K562 (cell line): ENCODE measurements at regions not wholly inside any gene's neighbourhood (a gene's known extent, or its start where the extent isn't known, plus 50 kb on each side); places are given as distances from the start of the nearest gene placed in this dataset.

Experiments used
- BMI1 ChIP-seq: fragments of 150-350 bp; IDR thresholded peaks from 2 replicates; pipeline ENCODE4 v1.6.1; 2014; ENCODE audit warnings: low read length
- BRD9 ChIP-seq: fragments of 450-650 bp; IDR thresholded peaks from 2 replicates; pipeline ENCODE4 v1.6.1; 2018; ENCODE audit warnings: low read depth; ENCODE audit not compliant: partially characterized antibody
- C11orf30 ChIP-seq: fragments of 450-650 bp; IDR thresholded peaks from 2 replicates; pipeline ENCODE4 v1.6.1; 2016; ENCODE audit warnings: low read depth, mild to moderate bottlenecking
- CEBPB ChIP-seq: fragments of 450-650 bp; IDR thresholded peaks from 2 replicates; pipeline ENCODE4 v1.6.1; 2016; ENCODE audit warnings: missing genetic modification characterization, missing compliant biosample characterization
- CREM ChIP-seq: IDR thresholded peaks from 2 replicates; pipeline ENCODE4 v1.6.1; 2014; ENCODE audit warnings: antibody characterized with exemption, low read depth
- ELF1 ChIP-seq: fragments of 200-800 bp; sonication (Bioruptor generic); IDR thresholded peaks from 2 replicates; pipeline ENCODE4 v1.6.1; 2016; ENCODE audit warnings: missing genetic modification characterization, missing compliant biosample characterization
- MAFK ChIP-seq: IDR thresholded peaks from 2 replicates; pipeline ENCODE4 v1.6.1; 2011; ENCODE audit warnings: low read length, improper control_type of control experiment
- MAZ ChIP-seq, 2 experiments: fragments of 450-650 bp in 1 of 2; sonication (generic) in 1 of 2; formaldehyde crosslinking; IDR thresholded peaks in 1 of 2; conservative IDR thresholded peaks in 1 of 2; 2 replicates each; pipeline versions ENCODE4 v1.4.0 to v1.5.0; 2020; ENCODE audit warnings: mild to moderate bottlenecking in 1 of 2, missing genetic modification reagents in 1 of 2
- MCM7 ChIP-seq, 2 experiments: fragments of 450-650 bp; IDR thresholded peaks; 2 replicates each; pipeline ENCODE4 v1.6.1; 2016 to 2018
- NELFE ChIP-seq: IDR thresholded peaks from 2 replicates; pipeline ENCODE4 v1.6.1; 2011; ENCODE audit warnings: mild to moderate bottlenecking; ENCODE audit not compliant: insufficient read depth, insufficient read length
- NFE2 ChIP-seq: IDR thresholded peaks from 2 replicates; pipeline ENCODE4 v1.6.1; 2014; ENCODE audit warnings: antibody characterized with exemption, low read depth
- PHF20 ChIP-seq: fragments of 450-650 bp; IDR thresholded peaks from 2 replicates; pipeline ENCODE4 v1.6.1; 2018; ENCODE audit not compliant: partially characterized antibody
- PRMT5 ChIP-seq: sonication (generic); formaldehyde crosslinking; IDR thresholded peaks from 2 replicates; pipeline ENCODE4 v1.5.0; 2020; ENCODE audit warnings: missing genetic modification reagents
- SMAD4 ChIP-seq: fragments of 250-450 bp; sonication (Bioruptor Pico); conservative IDR thresholded peaks from 2 replicates; pipeline ENCODE4 v1.8.0; 2021; ENCODE audit warnings: inconsistent platforms, mild to moderate bottlenecking, moderate library complexity
- TBL1XR1 ChIP-seq, 2 experiments: IDR thresholded peaks; 2 replicates each; pipeline ENCODE4 v1.6.1; 2012; ENCODE audit warnings: improper control_type of control experiment in 2 of 2, low read length in 2 of 2, mild to moderate bottlenecking in 1 of 2
- ZNF146 ChIP-seq: IDR thresholded peaks from one replicate; pipeline ENCODE4 v1.6.1; 2018; ENCODE audit warnings: missing compliant biosample characterization; ENCODE audit not compliant: unreplicated experiment
- ZNF175 ChIP-seq: fragments of 200-800 bp; sonication (Bioruptor generic); IDR thresholded peaks from 2 replicates; pipeline ENCODE4 v1.6.1; 2016; ENCODE audit warnings: low read depth, mild to moderate bottlenecking, missing genetic modification characterization, missing compliant biosample characterization
- ZNF224 ChIP-seq: sonication (generic); formaldehyde crosslinking; IDR thresholded peaks from 2 replicates; pipeline ENCODE4 v1.8.0; 2022; ENCODE audit warnings: mild to moderate bottlenecking, missing genetic modification reagents
- ZNF316 ChIP-seq: fragments of 450-650 bp; IDR thresholded peaks from 2 replicates; pipeline ENCODE4 v1.6.1; 2016
- TF ChIP-seq, protein P1 (sequence below): fragments of 250-450 bp; sonication (Bioruptor Pico); IDR thresholded peaks from 2 replicates; pipeline ENCODE4 v1.9.0; 2021; ENCODE audit warnings: mild to moderate bottlenecking
- TF ChIP-seq, protein P2 (sequence below): fragments of 250-450 bp; sonication (Bioruptor Pico); IDR thresholded peaks from 2 replicates; pipeline ENCODE4 v1.8.0; 2021; ENCODE audit warnings: moderate library complexity, mild to moderate bottlenecking, inconsistent platforms
- TF ChIP-seq, protein P3 (sequence below): IDR thresholded peaks from 3 replicates; pipeline ENCODE4 v1.6.1; 2011; ENCODE audit warnings: borderline replicate concordance, mild to moderate bottlenecking, moderate library complexity; ENCODE audit not compliant: insufficient read length; ENCODE audit errors: extremely low read depth
- TF ChIP-seq, protein P4 (sequence below): fragments of 150-350 bp; IDR thresholded peaks from 2 replicates; pipeline ENCODE4 v1.6.1; 2014; ENCODE audit warnings: low read depth, mild to moderate bottlenecking, low read length, borderline replicate concordance

DNA sequence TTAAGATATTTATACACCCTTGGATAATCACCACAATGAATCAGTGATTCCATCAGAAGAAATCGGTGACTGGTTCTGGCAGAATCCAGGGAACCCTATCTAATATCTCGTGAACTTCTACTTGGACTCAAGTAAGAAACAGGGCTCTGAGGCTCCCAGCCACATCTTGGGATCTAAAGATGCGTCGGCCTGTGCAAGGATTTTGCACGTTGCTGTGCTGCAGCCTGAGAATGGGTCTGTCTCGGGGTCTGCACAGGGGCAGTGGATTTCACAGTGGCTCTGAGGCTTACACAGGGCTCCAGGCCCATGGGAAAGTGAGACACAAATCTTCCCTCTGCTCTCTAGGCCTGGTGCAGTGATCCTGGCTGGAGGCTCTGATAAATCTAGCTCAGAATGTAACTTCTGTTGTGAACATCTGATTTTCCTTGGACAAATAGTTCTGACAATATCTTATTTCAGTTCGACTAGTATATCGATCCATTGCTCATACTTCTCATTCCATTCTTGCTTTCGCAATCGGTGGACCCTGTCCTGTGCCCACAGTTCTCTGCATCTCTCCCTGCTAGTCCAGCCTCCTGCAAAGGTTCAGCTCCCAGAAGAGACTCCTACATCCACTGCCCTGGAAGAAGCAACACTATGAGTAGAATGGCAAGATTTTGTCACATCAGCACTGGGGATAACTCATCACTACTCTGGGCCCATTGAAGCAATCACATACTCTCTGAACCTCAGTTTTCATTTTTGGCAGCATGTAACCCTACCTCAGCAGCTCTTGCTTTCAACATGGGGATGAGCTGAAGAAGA is 105.5 kb upstream of the TOP3B start (continued):
- no peak for TF ChIP-seq BRD9
- TF ChIP-seq MAZ (CRISPR knock-in tag; conservative IDR thresholded peaks at IDR 0.05 in 1 of 2, IDR thresholded peaks at IDR 0.05 in 1 of 2), result no peak
- TF ChIP-seq SMAD4 (CRISPR knock-in tag), result no peak
- TF ChIP-seq, protein P1, sequence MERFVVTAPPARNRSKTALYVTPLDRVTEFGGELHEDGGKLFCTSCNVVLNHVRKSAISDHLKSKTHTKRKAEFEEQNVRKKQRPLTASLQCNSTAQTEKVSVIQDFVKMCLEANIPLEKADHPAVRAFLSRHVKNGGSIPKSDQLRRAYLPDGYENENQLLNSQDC (CRISPR knock-in tag), result 0 out of 2 replicates have a peak, but pooled peaks have one; percentile 71
- TF ChIP-seq C11orf30, result peak; percentile 82
- TF ChIP-seq BMI1, result no peak
- no peak for TF ChIP-seq ZNF224 (CRISPR knock-in tag)
- TF ChIP-seq CEBPB (tag), result 0 out of 2 replicates have a peak, but pooled peaks have one; percentile 53
- TF ChIP-seq MAFK, result peak; percentile 66; the same call in 1 of the 2 replicates
- TF ChIP-seq, protein P2, sequence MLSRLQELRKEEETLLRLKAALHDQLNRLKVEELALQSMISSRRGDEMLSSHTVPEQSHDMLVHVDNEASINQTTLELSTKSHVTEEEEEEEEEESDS, result 0 out of 2 replicates have a peak, but pooled peaks have one; percentile 27
- TF ChIP-seq ELF1 (tag), result no peak
- TF ChIP-seq CREM, result no peak
- TF ChIP-seq, protein P3, sequence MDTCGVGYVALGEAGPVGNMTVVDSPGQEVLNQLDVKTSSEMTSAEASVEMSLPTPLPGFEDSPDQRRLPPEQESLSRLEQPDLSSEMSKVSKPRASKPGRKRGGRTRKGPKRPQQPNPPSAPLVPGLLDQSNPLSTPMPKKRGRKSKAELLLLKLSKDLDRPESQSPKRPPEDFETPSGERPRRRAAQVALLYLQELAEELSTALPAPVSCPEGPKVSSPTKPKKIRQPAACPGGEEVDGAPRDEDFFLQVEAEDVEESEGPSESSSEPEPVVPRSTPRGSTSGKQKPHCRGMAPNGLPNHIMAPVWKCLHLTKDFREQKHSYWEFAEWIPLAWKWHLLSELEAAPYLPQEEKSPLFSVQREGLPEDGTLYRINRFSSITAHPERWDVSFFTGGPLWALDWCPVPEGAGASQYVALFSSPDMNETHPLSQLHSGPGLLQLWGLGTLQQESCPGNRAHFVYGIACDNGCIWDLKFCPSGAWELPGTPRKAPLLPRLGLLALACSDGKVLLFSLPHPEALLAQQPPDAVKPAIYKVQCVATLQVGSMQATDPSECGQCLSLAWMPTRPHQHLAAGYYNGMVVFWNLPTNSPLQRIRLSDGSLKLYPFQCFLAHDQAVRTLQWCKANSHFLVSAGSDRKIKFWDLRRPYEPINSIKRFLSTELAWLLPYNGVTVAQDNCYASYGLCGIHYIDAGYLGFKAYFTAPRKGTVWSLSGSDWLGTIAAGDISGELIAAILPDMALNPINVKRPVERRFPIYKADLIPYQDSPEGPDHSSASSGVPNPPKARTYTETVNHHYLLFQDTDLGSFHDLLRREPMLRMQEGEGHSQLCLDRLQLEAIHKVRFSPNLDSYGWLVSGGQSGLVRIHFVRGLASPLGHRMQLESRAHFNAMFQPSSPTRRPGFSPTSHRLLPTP, result no peak
- TF ChIP-seq PRMT5, result 0 out of 2 replicates have a peak, but pooled peaks have one; percentile 47
- TF ChIP-seq ZNF175 (CRISPR knock-in tag), result no peak
- peak; percentile 24 for TF ChIP-seq NELFE
- TF ChIP-seq, protein P4, sequence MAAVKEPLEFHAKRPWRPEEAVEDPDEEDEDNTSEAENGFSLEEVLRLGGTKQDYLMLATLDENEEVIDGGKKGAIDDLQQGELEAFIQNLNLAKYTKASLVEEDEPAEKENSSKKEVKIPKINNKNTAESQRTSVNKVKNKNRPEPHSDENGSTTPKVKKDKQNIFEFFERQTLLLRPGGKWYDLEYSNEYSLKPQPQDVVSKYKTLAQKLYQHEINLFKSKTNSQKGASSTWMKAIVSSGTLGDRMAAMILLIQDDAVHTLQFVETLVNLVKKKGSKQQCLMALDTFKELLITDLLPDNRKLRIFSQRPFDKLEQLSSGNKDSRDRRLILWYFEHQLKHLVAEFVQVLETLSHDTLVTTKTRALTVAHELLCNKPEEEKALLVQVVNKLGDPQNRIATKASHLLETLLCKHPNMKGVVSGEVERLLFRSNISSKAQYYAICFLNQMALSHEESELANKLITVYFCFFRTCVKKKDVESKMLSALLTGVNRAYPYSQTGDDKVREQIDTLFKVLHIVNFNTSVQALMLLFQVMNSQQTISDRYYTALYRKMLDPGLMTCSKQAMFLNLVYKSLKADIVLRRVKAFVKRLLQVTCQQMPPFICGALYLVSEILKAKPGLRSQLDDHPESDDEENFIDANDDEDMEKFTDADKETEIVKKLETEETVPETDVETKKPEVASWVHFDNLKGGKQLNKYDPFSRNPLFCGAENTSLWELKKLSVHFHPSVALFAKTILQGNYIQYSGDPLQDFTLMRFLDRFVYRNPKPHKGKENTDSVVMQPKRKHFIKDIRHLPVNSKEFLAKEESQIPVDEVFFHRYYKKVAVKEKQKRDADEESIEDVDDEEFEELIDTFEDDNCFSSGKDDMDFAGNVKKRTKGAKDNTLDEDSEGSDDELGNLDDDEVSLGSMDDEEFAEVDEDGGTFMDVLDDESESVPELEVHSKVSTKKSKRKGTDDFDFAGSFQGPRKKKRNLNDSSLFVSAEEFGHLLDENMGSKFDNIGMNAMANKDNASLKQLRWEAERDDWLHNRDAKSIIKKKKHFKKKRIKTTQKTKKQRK, result no peak
- no peak for TF ChIP-seq PHF20
- TF ChIP-seq NFE2, result no peak
- no peak for TF ChIP-seq ZNF146
- 0 out of 4 replicates have a peak, but pooled peaks of 1 of the 2 experiments have one; percentile 27 for TF ChIP-seq TBL1XR1 (IDR thresholded peaks at IDR 0.05; ENCODE audit: low read length in 2 of 2)
- peak; percentile 90 for TF ChIP-seq ZNF316
- TF ChIP-seq MCM7 (IDR thresholded peaks at IDR 0.05), result peak in 1 of 2 experiments; percentile 11; a peak in 1 of 4 replicates
